GM23338 (cell line): ENCODE measurements at regions not wholly inside any gene's neighbourhood (a gene's known extent, or its start where the extent isn't known, plus 50 kb on each side); places are given as distances from the start of the nearest gene placed in this dataset.
A peak's percentile ranks its signal among the peaks of the same experiment; 100 is the strongest.

Experiments used
- ATAC-seq: fragments of 200-7000 bp; cut with Tn5 transposase; 3 replicates; pipeline ENCODE4 v1.9.1; 2020
- DNase-seq: peaks from one replicate; pipeline ENCODE4 v3.0.0-alpha.2; 2015; ENCODE audit warnings: low spot score
- H2AFZ ChIP-seq: fragments of 200-600 bp; sonication (generic); 2 replicates; pipeline ENCODE4 v1.8.0; 2016; ENCODE audit warnings: antibody characterized with exemption, mild to moderate bottlenecking, moderate library complexity
- H3F3A ChIP-seq: fragments of 200-600 bp; sonication (generic); replicated peaks from 2 replicates; pipeline ENCODE4 v1.8.0; 2017; ENCODE audit warnings: antibody characterized with exemption, mixed run types, low read depth
- H3K27ac ChIP-seq: fragments of 200-600 bp; sonication (generic); 2 replicates; pipeline ENCODE4 v1.6.1; 2016; ENCODE audit warnings: low read depth
- H3K27me3 ChIP-seq: fragments of 200-600 bp; sonication (generic); 2 replicates; pipeline ENCODE4 v1.8.0; 2016; ENCODE audit warnings: mild to moderate bottlenecking, mixed run types, moderate library complexity; ENCODE audit not compliant: insufficient read depth
- H3K36me3 ChIP-seq: fragments of 200-600 bp; sonication (generic); 2 replicates; pipeline ENCODE4 v1.8.0; 2016; ENCODE audit warnings: mild to moderate bottlenecking; ENCODE audit not compliant: insufficient read depth
- H3K4me1 ChIP-seq: fragments of 200-600 bp; sonication (generic); 2 replicates; pipeline ENCODE4 v1.8.0; 2016; ENCODE audit warnings: mild to moderate bottlenecking, moderate library complexity; ENCODE audit not compliant: insufficient read depth
- H3K4me2 ChIP-seq: fragments of 200-600 bp; sonication (generic); 2 replicates; pipeline ENCODE4 v1.7.1; 2017; ENCODE audit warnings: mixed run types
- H3K4me3 ChIP-seq: fragments of 200-600 bp; sonication (generic); 2 replicates; pipeline ENCODE4 v1.6.1; 2016; ENCODE audit warnings: mixed run types
- H3K79me2 ChIP-seq: fragments of 200-600 bp; sonication (generic); replicated peaks from 2 replicates; pipeline ENCODE4 v1.8.0; 2017; ENCODE audit warnings: mild to moderate bottlenecking; ENCODE audit not compliant: insufficient read depth
- H3K9me2 ChIP-seq: fragments of 200-600 bp; sonication (generic); 2 replicates; pipeline ENCODE4 v1.8.0; 2017; ENCODE audit not compliant: insufficient read depth
- H4K20me1 ChIP-seq: fragments of 200-600 bp; sonication (generic); replicated peaks from 2 replicates; pipeline ENCODE4 v1.8.0; 2017; ENCODE audit warnings: mild to moderate bottlenecking; ENCODE audit not compliant: insufficient read depth
- H3K27ac Mint-ChIP-seq: 2 replicates; pipeline ENCODE4 v1.8.0; 2020; ENCODE audit warnings: inconsistent platforms, mild to moderate bottlenecking, moderate library complexity, mixed read lengths
- H3K27me3 Mint-ChIP-seq: 3 replicates; pipeline ENCODE4 v1.8.0; 2022; ENCODE audit warnings: low read depth, mild to moderate bottlenecking, moderate library complexity, mixed read lengths, inconsistent platforms; ENCODE audit not compliant: insufficient read depth, poor library complexity
- H3K36me3 Mint-ChIP-seq: 3 replicates; pipeline ENCODE4 v1.8.0; 2021; ENCODE audit warnings: low read depth, mild to moderate bottlenecking, inconsistent platforms, moderate library complexity, mixed read lengths
- H3K4me1 Mint-ChIP-seq: 3 replicates; pipeline ENCODE4 v1.8.0; 2020; ENCODE audit warnings: mild to moderate bottlenecking, inconsistent platforms, mixed read lengths
- H3K4me3 Mint-ChIP-seq: 3 replicates; pipeline ENCODE4 v1.8.0; 2021; ENCODE audit warnings: moderate library complexity, mild to moderate bottlenecking, inconsistent platforms, mixed read lengths
- H3K9me3 Mint-ChIP-seq: 3 replicates; pipeline ENCODE4 v1.8.0; 2020; ENCODE audit warnings: moderate library complexity, mild to moderate bottlenecking, inconsistent platforms, mixed read lengths
- EZH2 ChIP-seq: fragments of 200-600 bp; sonication (generic); IDR thresholded peaks from one replicate; pipeline ENCODE4 v1.8.0; 2017; ENCODE audit warnings: antibody characterized with exemption, mild to moderate bottlenecking, low read depth; ENCODE audit not compliant: unreplicated experiment
- STAT1 ChIP-seq: IDR thresholded peaks from one replicate; pipeline ENCODE4 v1.6.1; 2016; ENCODE audit warnings: antibody characterized with exemption; ENCODE audit not compliant: unreplicated experiment
- ZNF114 ChIP-seq: fragments of 250-450 bp; sonication (Bioruptor Pico); IDR thresholded peaks from 2 replicates; pipeline ENCODE4 v1.5.0; 2020; ENCODE audit warnings: mild to moderate bottlenecking, moderate library complexity
- ZNF331 ChIP-seq: fragments of 250-450 bp; sonication (Bioruptor Pico); IDR thresholded peaks from 2 replicates; pipeline ENCODE4 v1.5.0; 2020; ENCODE audit warnings: low read depth, mild to moderate bottlenecking, moderate library complexity
- TF ChIP-seq, protein P1 (sequence below), 2 experiments: fragments of 200-600 bp in 1 of 2; sonication (generic) in 1 of 2; conservative IDR thresholded peaks; 2 replicates each; pipeline versions ENCODE4 v1.5.1 to v1.6.1; 2016 to 2017; ENCODE audit warnings: antibody characterized with exemption in 2 of 2, low read depth in 2 of 2, mild to moderate bottlenecking in 2 of 2, moderate library complexity in 1 of 2
- TF ChIP-seq, protein P2 (sequence below): fragments of 250-450 bp; sonication (Bioruptor Pico); IDR thresholded peaks from 2 replicates; pipeline ENCODE4 v1.5.0; 2020; ENCODE audit warnings: mild to moderate bottlenecking, moderate library complexity

DNA sequence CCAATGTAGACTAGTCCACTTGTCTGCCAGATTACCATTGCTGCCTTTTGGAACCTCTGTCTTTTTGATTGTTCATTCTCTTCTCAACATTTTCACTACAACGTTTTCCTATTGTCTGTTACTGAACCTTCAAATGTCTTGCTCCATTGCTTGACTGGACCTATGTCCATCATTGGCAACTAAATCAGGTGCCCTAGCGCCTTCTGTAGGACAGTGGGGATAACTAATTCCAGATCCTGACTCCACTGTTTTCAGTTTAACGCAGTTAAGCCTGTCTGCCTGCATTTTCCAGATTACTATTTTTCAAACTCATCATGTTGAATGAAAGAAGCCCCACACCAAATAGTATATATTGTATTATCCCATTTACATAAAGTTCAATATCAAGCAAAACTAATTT is 433.6 kb downstream of the RNF144B start:
- H3K36me3 Mint-ChIP-seq, result peaks cover 9% of the 10 kb centered on the region
- Histone ChIP-seq H3F3A (no peaks in the 10 kb centered on the region), H3K4me1 (no peaks in the 10 kb centered on the region), H3K27me3 (no peaks in the 10 kb centered on the region), H3K9me2 (no peaks in the 10 kb centered on the region), H3K4me2 (no peak overlapping the region), H3K27ac (no peak overlapping the region), H3K4me3 (no peak overlapping the region), H3K36me3 (peaks cover 7% of the 10 kb centered on the region), H2AFZ (no peak overlapping the region), H3K79me2 (no peaks in the 10 kb centered on the region), H4K20me1 (no peaks in the 10 kb centered on the region)
- H3K27me3 Mint-ChIP-seq, result no peaks in the 10 kb centered on the region
- no peaks in the 10 kb centered on the region for H3K4me1 Mint-ChIP-seq
- H3K4me3 Mint-ChIP-seq, result no peak overlapping the region
- H3K9me3 Mint-ChIP-seq, result peaks cover 24% of the 10 kb centered on the region; the same call in 2 of the 3 replicates
- H3K27ac Mint-ChIP-seq, result no peak overlapping the region
- ATAC-seq (peak; percentile 45), DNase-seq (peak; percentile 39)
- TF ChIP-seq ZNF331 (no peak), ZNF114 (CRISPR knock-in tag) (no peak), STAT1 (no peak), EZH2 (no peak)
- TF ChIP-seq, protein P1, sequence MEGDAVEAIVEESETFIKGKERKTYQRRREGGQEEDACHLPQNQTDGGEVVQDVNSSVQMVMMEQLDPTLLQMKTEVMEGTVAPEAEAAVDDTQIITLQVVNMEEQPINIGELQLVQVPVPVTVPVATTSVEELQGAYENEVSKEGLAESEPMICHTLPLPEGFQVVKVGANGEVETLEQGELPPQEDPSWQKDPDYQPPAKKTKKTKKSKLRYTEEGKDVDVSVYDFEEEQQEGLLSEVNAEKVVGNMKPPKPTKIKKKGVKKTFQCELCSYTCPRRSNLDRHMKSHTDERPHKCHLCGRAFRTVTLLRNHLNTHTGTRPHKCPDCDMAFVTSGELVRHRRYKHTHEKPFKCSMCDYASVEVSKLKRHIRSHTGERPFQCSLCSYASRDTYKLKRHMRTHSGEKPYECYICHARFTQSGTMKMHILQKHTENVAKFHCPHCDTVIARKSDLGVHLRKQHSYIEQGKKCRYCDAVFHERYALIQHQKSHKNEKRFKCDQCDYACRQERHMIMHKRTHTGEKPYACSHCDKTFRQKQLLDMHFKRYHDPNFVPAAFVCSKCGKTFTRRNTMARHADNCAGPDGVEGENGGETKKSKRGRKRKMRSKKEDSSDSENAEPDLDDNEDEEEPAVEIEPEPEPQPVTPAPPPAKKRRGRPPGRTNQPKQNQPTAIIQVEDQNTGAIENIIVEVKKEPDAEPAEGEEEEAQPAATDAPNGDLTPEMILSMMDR (conservative IDR thresholded peaks at IDR 0.05; ENCODE audit: low read depth in 2 of 2), result peak; percentile 58 to 83

DNA sequence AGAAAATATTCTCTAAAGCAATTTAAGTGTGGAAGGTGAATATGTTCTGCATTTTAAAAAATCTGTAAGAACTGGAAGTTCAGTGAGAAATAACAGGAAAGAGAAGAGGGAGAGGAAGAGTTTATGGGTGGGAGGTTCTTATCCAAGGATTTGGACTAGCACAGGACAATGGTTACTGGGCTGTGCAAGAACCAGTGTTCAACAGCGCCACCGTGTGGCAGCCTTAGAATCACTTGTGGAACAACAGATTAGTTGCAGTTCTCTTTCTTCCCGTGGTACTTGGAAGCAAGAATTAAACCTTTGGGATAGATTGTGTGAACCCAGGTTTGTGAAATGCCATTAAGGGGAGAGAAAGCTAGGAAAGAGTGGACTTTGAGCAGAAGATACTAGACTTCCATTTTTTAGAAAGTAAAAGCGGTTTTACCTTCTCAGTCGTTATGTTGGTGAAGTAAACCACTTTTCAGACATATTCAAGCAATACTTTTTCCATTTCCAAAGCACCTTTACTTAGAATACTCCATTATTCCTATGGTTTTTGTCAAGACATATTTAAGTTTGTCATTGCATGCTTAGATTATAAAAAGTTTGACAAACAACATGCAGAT is 436.7 kb downstream of the RNF144B start:
- Histone ChIP-seq H3K9me2 (0 out of 2 replicates have a peak, but pooled peaks cover 4% of the 10 kb centered on the region), H2AFZ (no peak overlapping the region), H3K4me1 (peaks cover 9% of the 10 kb centered on the region), H3K4me2 (no peak overlapping the region), H4K20me1 (no peaks in the 10 kb centered on the region), H3K27me3 (no peaks in the 10 kb centered on the region), H3K4me3 (no peak overlapping the region), H3K36me3 (peaks cover 7% of the 10 kb centered on the region), H3K27ac (no peak overlapping the region), H3F3A (no peaks in the 10 kb centered on the region), H3K79me2 (no peaks in the 10 kb centered on the region)
- peak; percentile 36; the same call in 1 of the 3 replicates for ATAC-seq
- Mint-ChIP-seq H3K9me3 (peaks cover 28% of the 10 kb centered on the region; the same call in 2 of the 3 replicates), H3K36me3 (peaks cover 9% of the 10 kb centered on the region), H3K4me1 (peaks cover 11% of the 10 kb centered on the region), H3K27ac (no peak overlapping the region), H3K27me3 (no peaks in the 10 kb centered on the region), H3K4me3 (no peak overlapping the region)
- TF ChIP-seq, protein P1 (conservative IDR thresholded peaks at IDR 0.05; ENCODE audit: low read depth in 2 of 2), result peak; percentile 92 to 96
- TF ChIP-seq, protein P2, sequence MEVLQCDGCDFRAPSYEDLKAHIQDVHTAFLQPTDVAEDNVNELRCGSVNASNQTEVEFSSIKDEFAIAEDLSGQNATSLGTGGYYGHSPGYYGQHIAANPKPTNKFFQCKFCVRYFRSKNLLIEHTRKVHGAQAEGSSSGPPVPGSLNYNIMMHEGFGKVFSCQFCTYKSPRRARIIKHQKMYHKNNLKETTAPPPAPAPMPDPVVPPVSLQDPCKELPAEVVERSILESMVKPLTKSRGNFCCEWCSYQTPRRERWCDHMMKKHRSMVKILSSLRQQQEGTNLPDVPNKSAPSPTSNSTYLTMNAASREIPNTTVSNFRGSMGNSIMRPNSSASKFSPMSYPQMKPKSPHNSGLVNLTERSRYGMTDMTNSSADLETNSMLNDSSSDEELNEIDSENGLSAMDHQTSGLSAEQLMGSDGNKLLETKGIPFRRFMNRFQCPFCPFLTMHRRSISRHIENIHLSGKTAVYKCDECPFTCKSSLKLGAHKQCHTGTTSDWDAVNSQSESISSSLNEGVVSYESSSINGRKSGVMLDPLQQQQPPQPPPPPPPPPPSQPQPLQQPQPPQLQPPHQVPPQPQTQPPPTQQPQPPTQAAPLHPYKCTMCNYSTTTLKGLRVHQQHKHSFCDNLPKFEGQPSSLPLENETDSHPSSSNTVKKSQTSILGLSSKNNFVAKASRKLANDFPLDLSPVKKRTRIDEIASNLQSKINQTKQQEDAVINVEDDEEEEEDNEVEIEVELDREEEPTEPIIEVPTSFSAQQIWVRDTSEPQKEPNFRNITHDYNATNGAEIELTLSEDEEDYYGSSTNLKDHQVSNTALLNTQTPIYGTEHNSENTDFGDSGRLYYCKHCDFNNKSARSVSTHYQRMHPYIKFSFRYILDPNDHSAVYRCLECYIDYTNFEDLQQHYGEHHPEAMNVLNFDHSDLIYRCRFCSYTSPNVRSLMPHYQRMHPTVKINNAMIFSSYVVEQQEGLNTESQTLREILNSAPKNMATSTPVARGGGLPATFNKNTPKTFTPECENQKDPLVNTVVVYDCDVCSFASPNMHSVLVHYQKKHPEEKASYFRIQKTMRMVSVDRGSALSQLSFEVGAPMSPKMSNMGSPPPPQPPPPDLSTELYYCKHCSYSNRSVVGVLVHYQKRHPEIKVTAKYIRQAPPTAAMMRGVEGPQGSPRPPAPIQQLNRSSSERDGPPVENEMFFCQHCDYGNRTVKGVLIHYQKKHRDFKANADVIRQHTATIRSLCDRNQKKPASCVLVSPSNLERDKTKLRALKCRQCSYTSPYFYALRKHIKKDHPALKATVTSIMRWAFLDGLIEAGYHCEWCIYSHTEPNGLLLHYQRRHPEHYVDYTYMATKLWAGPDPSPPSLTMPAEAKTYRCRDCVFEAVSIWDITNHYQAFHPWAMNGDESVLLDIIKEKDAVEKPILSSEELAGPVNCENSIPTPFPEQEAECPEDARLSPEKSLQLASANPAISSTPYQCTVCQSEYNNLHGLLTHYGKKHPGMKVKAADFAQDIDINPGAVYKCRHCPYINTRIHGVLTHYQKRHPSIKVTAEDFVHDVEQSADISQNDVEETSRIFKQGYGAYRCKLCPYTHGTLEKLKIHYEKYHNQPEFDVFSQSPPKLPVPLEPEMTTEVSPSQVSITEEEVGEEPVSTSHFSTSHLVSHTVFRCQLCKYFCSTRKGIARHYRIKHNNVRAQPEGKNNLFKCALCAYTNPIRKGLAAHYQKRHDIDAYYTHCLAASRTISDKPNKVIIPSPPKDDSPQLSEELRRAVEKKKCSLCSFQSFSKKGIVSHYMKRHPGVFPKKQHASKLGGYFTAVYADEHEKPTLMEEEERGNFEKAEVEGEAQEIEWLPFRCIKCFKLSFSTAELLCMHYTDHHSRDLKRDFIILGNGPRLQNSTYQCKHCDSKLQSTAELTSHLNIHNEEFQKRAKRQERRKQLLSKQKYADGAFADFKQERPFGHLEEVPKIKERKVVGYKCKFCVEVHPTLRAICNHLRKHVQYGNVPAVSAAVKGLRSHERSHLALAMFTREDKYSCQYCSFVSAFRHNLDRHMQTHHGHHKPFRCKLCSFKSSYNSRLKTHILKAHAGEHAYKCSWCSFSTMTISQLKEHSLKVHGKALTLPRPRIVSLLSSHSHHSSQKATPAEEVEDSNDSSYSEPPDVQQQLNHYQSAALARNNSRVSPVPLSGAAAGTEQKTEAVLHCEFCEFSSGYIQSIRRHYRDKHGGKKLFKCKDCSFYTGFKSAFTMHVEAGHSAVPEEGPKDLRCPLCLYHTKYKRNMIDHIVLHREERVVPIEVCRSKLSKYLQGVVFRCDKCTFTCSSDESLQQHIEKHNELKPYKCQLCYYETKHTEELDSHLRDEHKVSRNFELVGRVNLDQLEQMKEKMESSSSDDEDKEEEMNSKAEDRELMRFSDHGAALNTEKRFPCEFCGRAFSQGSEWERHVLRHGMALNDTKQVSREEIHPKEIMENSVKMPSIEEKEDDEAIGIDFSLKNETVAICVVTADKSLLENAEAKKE, result no peak
- DNase-seq, result peak; percentile 89
